Fibroblast of lung (primary cell): ENCODE measurements at regions not wholly inside any gene's neighbourhood (a gene's known extent, or its start where the extent isn't known, plus 50 kb on each side); places are given as distances from the start of the nearest gene placed in this dataset.

ENCODE experiments used
- DNase-seq, 2 donors: peaks; one replicate each; pipeline versions ENCODE4 v3.0.0 to v3.0.0-alpha.2; 2010; ENCODE audit warnings: low read depth in 2 of 2
- H2AFZ ChIP-seq: 2 replicates; pipeline ENCODE4 v1.5.1; 2012; ENCODE audit warnings: low read length, control low read depth, inconsistent platforms
- H3K27ac ChIP-seq: 2 replicates; pipeline ENCODE4 v1.5.1; 2011; ENCODE audit warnings: low read length, control low read depth; ENCODE audit not compliant: insufficient read depth
- H3K27me3 ChIP-seq: 2 replicates; pipeline ENCODE4 v1.5.1; 2011; ENCODE audit warnings: mild to moderate bottlenecking, low read length; ENCODE audit not compliant: control insufficient read depth, insufficient read depth
- H3K36me3 ChIP-seq: 2 replicates; pipeline ENCODE4 v1.5.1; 2011; ENCODE audit warnings: low read length; ENCODE audit not compliant: control insufficient read depth, insufficient read depth
- H3K4me1 ChIP-seq: 2 replicates; pipeline ENCODE4 v1.5.1; 2011; ENCODE audit warnings: low read length; ENCODE audit not compliant: control insufficient read depth, insufficient read depth; ENCODE audit errors: extremely low read depth
- H3K4me2 ChIP-seq: 2 replicates; pipeline ENCODE4 v1.5.1; 2011; ENCODE audit warnings: low read length, control low read depth; ENCODE audit not compliant: insufficient read depth; ENCODE audit errors: extremely low read depth
- H3K4me3 ChIP-seq, 4 experiments: fragments of 200-600 bp in 1 of 4; sonication (generic) in 1 of 4; replicated peaks in 1 of 4; 2 replicates each; pipeline ENCODE4 v1.5.1; 2011 to 2016; ENCODE audit warnings: low read length in 4 of 4, low read depth in 3 of 4, mild to moderate bottlenecking in 3 of 4, control low read depth in 2 of 4, inconsistent platforms in 1 of 4, mixed read lengths in 1 of 4; ENCODE audit not compliant: insufficient read depth in 1 of 4; ENCODE audit errors: control extremely low read depth in 1 of 4
- H3K79me2 ChIP-seq: 2 replicates; pipeline ENCODE4 v1.5.1; 2012; ENCODE audit warnings: mild to moderate bottlenecking, low read length, inconsistent platforms; ENCODE audit not compliant: control insufficient read depth, insufficient read depth
- H3K9ac ChIP-seq: 2 replicates; pipeline ENCODE4 v1.5.1; 2011; ENCODE audit warnings: mild to moderate bottlenecking, low read length, control low read depth; ENCODE audit not compliant: insufficient read depth
- H3K9me3 ChIP-seq: 2 replicates; pipeline ENCODE4 v1.5.1; 2012; ENCODE audit warnings: low read depth, low read length; ENCODE audit not compliant: control insufficient read depth, insufficient read depth
- H4K20me1 ChIP-seq: 2 replicates; pipeline ENCODE4 v1.5.1; 2011; ENCODE audit warnings: low read length; ENCODE audit not compliant: control insufficient read depth, insufficient read depth; ENCODE audit errors: extremely low read depth
- CTCF ChIP-seq, 2 donors: IDR thresholded peaks in 1 of 2; conservative IDR thresholded peaks in 1 of 2; 1 replicate in 1 of 2; 2 replicates in 1 of 2; pipeline ENCODE4 v1.5.1; 2011 to 2012; ENCODE audit warnings: low read length in 2 of 2, control low read depth in 1 of 2, inconsistent platforms in 1 of 2, low read depth in 1 of 2, mild to moderate bottlenecking in 1 of 2
- EZH2 ChIP-seq: IDR thresholded peaks from 2 replicates; pipeline ENCODE4 v1.5.1; 2012; ENCODE audit warnings: low read length, control low read depth, mild to moderate bottlenecking; ENCODE audit errors: missing control alignments

GRCh38 chr6:116982401-116982800, 105.4 kb downstream of the RFX6 start:
- Histone ChIP-seq H2AFZ (no peak overlapping the region), H3K4me3 (no peak overlapping the region), H3K27me3 (no peaks in the 10 kb centered on the region), H4K20me1 (no peaks in the 10 kb centered on the region), H3K4me2 (no peak overlapping the region), H3K27ac (no peak overlapping the region), H3K9ac (no peak overlapping the region), H3K79me2 (no peaks in the 10 kb centered on the region), H3K36me3 (no peaks in the 10 kb centered on the region), H3K4me1 (no peaks in the 10 kb centered on the region), H3K9me3 (no peaks in the 10 kb centered on the region)
- no peak for DNase-seq
- no peak for TF ChIP-seq EZH2
- TF ChIP-seq CTCF (conservative IDR thresholded peaks at IDR 0.05 in 1 of 2, IDR thresholded peaks at IDR 0.05 in 1 of 2; ENCODE audit: low read depth in 1 of 2, low read length in 2 of 2): no peak

GRCh38 chr6:116983375-116983774, 106.3 kb downstream of the RFX6 start:
- H3K4me1 ChIP-seq: no peaks in the 10 kb centered on the region
- no peak overlapping the region for H3K4me3 ChIP-seq
- no peak overlapping the region for H3K9ac ChIP-seq
- H3K27me3 ChIP-seq: no peaks in the 10 kb centered on the region
- H2AFZ ChIP-seq: no peak overlapping the region
- H3K27ac ChIP-seq: no peak overlapping the region
- DNase-seq: no peak
- TF ChIP-seq EZH2 (no peak), CTCF (conservative IDR thresholded peaks at IDR 0.05 in 1 of 2, IDR thresholded peaks at IDR 0.05 in 1 of 2; ENCODE audit: low read depth in 1 of 2, low read length in 2 of 2) (no peak)
- no peak overlapping the region for H3K4me2 ChIP-seq
- H3K79me2 ChIP-seq: no peaks in the 10 kb centered on the region
- no peaks in the 10 kb centered on the region for H4K20me1 ChIP-seq
- H3K36me3 ChIP-seq: no peaks in the 10 kb centered on the region
- H3K9me3 ChIP-seq: no peaks in the 10 kb centered on the region

GRCh38 chr6:116986819-116987218, 109.8 kb downstream of the RFX6 start:
- Histone ChIP-seq H3K4me2 (no peak overlapping the region), H3K9ac (no peak overlapping the region), H3K27me3 (no peaks in the 10 kb centered on the region), H3K4me1 (no peaks in the 10 kb centered on the region), H3K79me2 (no peaks in the 10 kb centered on the region), H3K9me3 (no peaks in the 10 kb centered on the region), H3K36me3 (no peaks in the 10 kb centered on the region), H2AFZ (no peak overlapping the region), H3K4me3 (no peak overlapping the region), H3K27ac (no peak overlapping the region), H4K20me1 (no peaks in the 10 kb centered on the region)
- no peak for DNase-seq
- no peak for TF ChIP-seq CTCF (conservative IDR thresholded peaks at IDR 0.05 in 1 of 2, IDR thresholded peaks at IDR 0.05 in 1 of 2; ENCODE audit: low read depth in 1 of 2, low read length in 2 of 2)
- TF ChIP-seq EZH2: no peak
